Spinal cord (tissue), 9 donors: ENCODE measurements at regions not wholly inside any gene's neighbourhood (a gene's known extent, or its start where the extent isn't known, plus 50 kb on each side); places are given as distances from the start of the nearest gene placed in this dataset.

Experiments
- DNase-seq, 6 donors: peaks; one replicate each; pipeline versions ENCODE4 v3.0.0 to v3.0.0-alpha.2; 2013 to 2015; ENCODE audit warnings: low spot score in 6 of 6, low read depth in 4 of 6
- H3K27ac ChIP-seq: one replicate; pipeline ENCODE4 v1.5.1; 2013; ENCODE audit warnings: low read depth, low read length, control low read depth
- H3K27me3 ChIP-seq: one replicate; pipeline ENCODE4 v1.6.1; 2013; ENCODE audit warnings: low read length; ENCODE audit not compliant: control insufficient read depth, insufficient read depth
- H3K36me3 ChIP-seq: one replicate; pipeline ENCODE4 v1.6.1; 2013; ENCODE audit warnings: low read length; ENCODE audit not compliant: control insufficient read depth, insufficient read depth
- H3K4me1 ChIP-seq: one replicate; pipeline ENCODE4 v1.6.1; 2013; ENCODE audit warnings: low read length; ENCODE audit not compliant: control insufficient read depth, insufficient read depth
- H3K4me3 ChIP-seq: one replicate; pipeline ENCODE4 v1.5.1; 2013; ENCODE audit warnings: low read depth, low read length, control low read depth
- H3K9me3 ChIP-seq: one replicate; pipeline ENCODE4 v1.6.1; 2013; ENCODE audit warnings: low read length; ENCODE audit not compliant: control insufficient read depth, insufficient read depth
- WGBS: methylation state at CpG from one replicate; pipeline ENCODE4 v1.1.5; 2013; ENCODE audit warnings: missing lambda C conversion rate; ENCODE audit not compliant: insufficient coverage; 5-methylcytosine and 5-hydroxymethylcytosine counted together
- donor health status: healthy.

DNA sequence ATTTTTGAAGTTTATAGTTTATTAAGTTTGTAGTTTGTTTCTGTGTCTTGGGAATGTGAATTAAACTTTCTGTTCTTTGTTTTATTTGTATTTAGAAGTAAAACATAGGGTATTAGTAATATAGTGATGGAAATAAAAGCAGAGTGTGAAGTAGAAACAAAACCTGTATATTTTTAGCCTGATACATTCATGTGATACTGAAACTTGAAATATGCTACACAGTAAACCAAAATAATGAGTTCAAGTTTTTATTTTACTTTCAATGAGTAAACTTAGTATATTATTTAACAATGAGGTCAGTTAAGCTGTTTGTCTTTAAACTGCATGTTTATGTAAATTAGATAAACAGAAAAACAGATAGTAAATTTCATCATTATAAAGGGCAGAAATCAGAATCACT is 1592.6 kb downstream of the GRIK2 start:
- no peak overlapping the region for H3K4me3 ChIP-seq
- H3K27ac ChIP-seq = no peak overlapping the region
- H3K9me3 ChIP-seq = peaks cover 1% of the 10 kb centered on the region
- DNase-seq = no peak
- no peaks in the 10 kb centered on the region for H3K27me3 ChIP-seq
- no peaks in the 10 kb centered on the region for H3K4me1 ChIP-seq
- H3K36me3 ChIP-seq = no peaks in the 10 kb centered on the region

DNA sequence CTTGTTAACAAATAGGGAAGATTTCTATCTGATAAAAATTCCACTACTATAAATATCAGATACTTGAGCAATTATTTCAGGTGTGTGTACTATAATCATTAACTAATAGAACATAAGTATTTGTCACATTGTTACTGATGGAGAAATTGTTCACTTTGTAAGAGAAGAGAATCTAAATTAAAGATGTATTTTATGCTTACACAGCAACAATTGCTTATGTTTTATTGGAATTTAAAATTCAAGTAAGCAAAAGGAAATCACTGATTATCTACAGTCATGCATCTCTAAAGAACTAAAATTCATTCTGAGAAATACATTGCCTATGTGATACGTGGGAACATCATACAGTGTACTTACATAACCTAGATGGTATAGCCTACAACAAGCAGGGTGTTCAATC is 1590.8 kb downstream of the GRIK2 start:
- H3K27me3 ChIP-seq = no peaks in the 10 kb centered on the region
- H3K36me3 ChIP-seq = no peaks in the 10 kb centered on the region
- no peaks in the 10 kb centered on the region for H3K9me3 ChIP-seq
- WGBS = no CpG with 5 or more reads among the region's 1 CpG
- no peaks in the 10 kb centered on the region for H3K4me1 ChIP-seq
- DNase-seq = no peak
- H3K27ac ChIP-seq = no peak overlapping the region
- no peak overlapping the region for H3K4me3 ChIP-seq

DNA sequence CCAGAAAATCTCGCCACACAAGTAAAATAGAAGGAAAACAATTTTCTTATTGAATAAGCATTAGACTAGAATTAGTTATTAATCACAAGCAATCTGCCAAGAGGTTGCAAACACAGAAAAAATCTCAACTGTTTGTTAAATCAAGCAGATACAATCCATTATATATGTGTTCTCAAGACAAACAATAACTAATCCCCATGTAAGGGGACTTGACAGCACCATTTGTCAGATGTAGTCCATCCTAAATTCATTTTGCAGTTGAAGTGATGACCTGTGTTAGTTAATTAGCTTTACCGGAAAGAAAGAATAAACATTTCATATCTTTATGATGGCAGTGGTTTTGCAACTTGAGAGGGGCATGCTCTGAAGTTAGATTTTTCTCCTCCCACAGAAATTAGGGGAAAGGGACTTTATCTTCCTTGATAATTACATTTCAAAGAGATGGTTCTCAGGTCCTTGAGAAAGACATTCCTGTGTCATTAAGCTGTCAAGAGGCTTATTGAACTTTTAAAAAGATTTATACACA is 1588.0 kb downstream of the GRIK2 start:
- Histone ChIP-seq H3K4me3 (no peak overlapping the region), H3K27ac (no peak overlapping the region), H3K4me1 (no peaks in the 10 kb centered on the region), H3K9me3 (no peaks in the 10 kb centered on the region), H3K36me3 (no peaks in the 10 kb centered on the region), H3K27me3 (no peaks in the 10 kb centered on the region)
- no peak for DNase-seq
- no CpG with 5 or more reads among the region's 2 CpGs for WGBS

DNA sequence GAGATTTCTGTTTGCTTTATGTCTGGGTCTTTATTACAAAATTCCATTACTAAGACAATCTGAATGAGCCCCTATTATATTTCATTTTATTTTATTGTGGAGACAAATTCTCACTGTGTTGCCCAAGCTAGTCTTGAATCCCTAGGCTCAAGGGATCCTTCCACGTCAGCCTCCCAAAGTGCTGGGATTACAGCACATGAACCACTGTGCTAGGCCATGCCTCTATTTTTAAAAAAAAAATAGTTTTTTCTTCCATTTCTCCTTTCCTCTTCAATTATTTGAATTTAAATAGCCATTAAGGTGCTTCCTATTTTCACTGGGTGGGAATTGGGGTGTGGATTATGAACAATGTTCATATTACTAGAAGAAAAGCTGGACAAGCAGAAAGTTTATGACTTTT is 1587.4 kb downstream of the GRIK2 start:
- Histone ChIP-seq H3K36me3 (no peaks in the 10 kb centered on the region), H3K4me1 (no peaks in the 10 kb centered on the region), H3K27me3 (no peaks in the 10 kb centered on the region), H3K27ac (no peak overlapping the region), H3K4me3 (no peak overlapping the region), H3K9me3 (no peaks in the 10 kb centered on the region)
- WGBS = no CpG with 5 or more reads among the region's 1 CpG
- no peak for DNase-seq

DNA sequence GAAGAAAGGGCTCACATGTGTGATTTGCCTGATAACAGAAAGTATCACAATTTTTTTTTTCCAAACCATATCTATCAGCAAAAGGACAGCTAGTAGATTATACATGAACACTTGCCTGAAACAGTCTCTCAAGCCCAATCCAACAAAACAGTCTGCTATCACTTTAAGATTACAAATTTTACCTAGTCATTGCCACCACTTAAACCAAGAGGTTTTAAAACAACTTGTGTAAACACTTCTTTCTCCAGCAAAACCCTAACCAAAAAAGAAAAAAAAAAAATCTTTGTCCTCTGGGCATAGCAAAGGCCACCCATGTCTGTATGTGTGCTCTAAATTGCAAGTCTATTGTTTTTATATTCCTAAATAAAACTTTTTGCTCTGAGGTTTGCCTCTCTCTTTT is 1568.4 kb downstream of the GRIK2 start:
- Histone ChIP-seq H3K9me3 (no peaks in the 10 kb centered on the region), H3K27ac (no peak overlapping the region), H3K4me1 (no peaks in the 10 kb centered on the region), H3K27me3 (no peaks in the 10 kb centered on the region), H3K4me3 (no peak overlapping the region), H3K36me3 (no peaks in the 10 kb centered on the region)
- no peak for DNase-seq

DNA sequence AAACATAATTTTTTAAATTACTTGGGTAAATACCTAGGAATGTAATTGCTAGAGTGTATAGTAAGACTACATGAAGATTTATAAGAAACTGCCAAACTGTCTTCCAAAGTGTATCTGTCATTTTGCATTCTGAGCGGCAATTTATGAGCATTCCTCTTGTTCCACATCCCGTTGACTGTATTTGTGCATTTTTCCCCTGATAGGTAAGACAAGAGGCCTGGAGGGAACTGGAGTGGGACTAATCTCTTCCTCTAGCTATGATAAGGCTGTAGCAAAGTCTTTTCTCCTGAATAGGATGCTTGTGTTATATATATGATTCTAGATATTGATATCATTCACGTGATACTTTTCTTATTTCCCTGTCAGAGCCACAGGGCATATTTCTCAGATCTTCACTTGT is 1557.5 kb downstream of the GRIK2 start:
- no peaks in the 10 kb centered on the region for H3K9me3 ChIP-seq
- H3K4me1 ChIP-seq = no peaks in the 10 kb centered on the region
- H3K4me3 ChIP-seq = no peak overlapping the region
- WGBS = no CpG with 5 or more reads among the region's 3 CpGs
- H3K27me3 ChIP-seq = no peaks in the 10 kb centered on the region
- H3K27ac ChIP-seq = no peak overlapping the region
- H3K36me3 ChIP-seq = no peaks in the 10 kb centered on the region
- DNase-seq = no peak

DNA sequence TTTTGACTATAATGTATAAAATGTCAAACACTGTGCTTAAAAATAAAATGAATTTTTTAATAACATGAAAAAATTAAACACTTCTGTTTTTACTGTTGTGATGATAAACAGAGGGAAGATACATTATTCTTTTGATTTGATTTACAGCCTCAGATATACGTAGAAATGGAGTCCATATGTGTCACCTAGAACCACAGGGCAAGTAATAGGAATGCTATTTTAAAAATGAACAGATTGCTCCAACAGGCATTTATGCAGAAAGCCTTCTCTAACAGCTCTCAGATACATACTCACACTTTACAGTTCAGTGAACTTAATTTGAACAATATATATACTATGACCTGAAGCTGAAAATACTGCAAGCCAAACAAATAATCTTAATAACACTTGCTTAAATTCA is 1551.0 kb downstream of the GRIK2 start:
- WGBS = no CpG with 5 or more reads among the region's 1 CpG
- no peaks in the 10 kb centered on the region for H3K4me1 ChIP-seq
- no peak overlapping the region for H3K27ac ChIP-seq
- H3K9me3 ChIP-seq = no peaks in the 10 kb centered on the region
- DNase-seq = peak in 1 of 6 donors; percentile 11
- H3K27me3 ChIP-seq = no peaks in the 10 kb centered on the region
- H3K36me3 ChIP-seq = no peaks in the 10 kb centered on the region
- H3K4me3 ChIP-seq = no peak overlapping the region

DNA sequence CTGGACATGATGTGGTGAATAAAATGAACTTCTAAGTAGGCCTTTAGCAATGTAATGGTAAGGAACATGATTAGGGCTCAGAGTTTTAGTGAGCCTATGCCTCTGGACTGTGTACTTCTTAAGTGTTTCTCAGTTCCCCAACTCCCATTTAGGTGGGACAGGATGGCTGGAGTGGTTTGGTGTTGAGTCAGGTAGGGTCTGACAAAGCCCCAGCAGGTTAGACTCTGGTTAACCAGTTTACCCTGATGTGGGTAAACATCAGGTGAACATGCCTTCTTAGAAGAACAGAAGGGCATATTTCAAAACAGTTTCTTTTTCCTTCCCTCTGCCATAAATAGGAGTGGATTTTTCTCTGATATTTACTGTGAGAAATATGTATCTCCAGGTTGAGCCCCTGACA is 1548.7 kb downstream of the GRIK2 start:
- Histone ChIP-seq H3K9me3 (no peaks in the 10 kb centered on the region), H3K4me1 (no peaks in the 10 kb centered on the region), H3K27ac (no peak overlapping the region), H3K36me3 (no peaks in the 10 kb centered on the region), H3K4me3 (no peak overlapping the region), H3K27me3 (no peaks in the 10 kb centered on the region)
- no peak for DNase-seq

DNA sequence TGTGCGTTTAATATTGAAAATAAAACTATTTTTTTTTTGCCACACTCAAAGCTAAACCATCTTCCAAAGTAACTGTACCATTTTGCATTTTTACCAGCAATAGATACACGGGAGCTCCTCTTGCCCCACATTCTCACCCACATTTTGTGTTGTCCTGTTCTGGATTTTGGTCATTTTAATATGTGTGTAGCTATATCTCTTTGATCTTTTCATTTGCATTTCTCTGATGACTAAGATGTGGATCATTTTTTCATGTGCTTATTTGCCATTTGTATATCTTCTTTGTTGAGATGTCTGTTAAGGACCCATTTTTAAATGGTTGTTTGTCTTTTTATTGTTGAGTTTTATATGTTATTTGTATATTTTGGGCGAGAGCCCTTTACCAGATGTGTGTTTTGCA is 1543.5 kb downstream of the GRIK2 start:
- Histone ChIP-seq H3K27me3 (no peaks in the 10 kb centered on the region), H3K4me1 (no peaks in the 10 kb centered on the region), H3K9me3 (no peaks in the 10 kb centered on the region), H3K36me3 (no peaks in the 10 kb centered on the region), H3K4me3 (no peak overlapping the region), H3K27ac (no peak overlapping the region)
- no CpG with 5 or more reads among the region's 3 CpGs for WGBS
- DNase-seq = no peak

DNA sequence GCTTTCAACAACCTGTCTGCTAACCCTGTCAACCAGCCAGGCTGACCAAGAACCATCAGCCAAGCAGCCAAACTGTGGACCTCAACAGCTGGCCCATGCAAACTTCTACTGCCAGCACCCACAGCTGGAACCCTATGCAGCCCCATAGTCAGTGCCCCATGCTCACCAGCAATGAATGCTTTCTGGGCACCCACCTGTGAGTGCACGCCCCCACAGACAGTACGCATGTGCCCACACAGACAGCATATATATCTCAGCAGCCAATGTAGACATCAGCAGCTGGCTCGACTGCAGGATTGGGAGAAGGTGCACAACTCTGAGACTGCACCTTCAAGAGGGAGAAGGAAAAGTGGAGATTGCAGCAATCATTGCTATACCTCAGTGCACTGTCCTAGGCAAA is 1534.6 kb downstream of the GRIK2 start:
- no peak for DNase-seq
- H3K4me1 ChIP-seq = no peaks in the 10 kb centered on the region
- 95% methylated on average over 3 of the region's 3 CpGs for WGBS

More for the DNA sequence above, 1534.6 kb downstream of the GRIK2 start:
- H3K4me3 ChIP-seq = no peak overlapping the region
- no peak overlapping the region for H3K27ac ChIP-seq
- no peaks in the 10 kb centered on the region for H3K36me3 ChIP-seq
- H3K9me3 ChIP-seq = no peaks in the 10 kb centered on the region
- no peaks in the 10 kb centered on the region for H3K27me3 ChIP-seq
